ENCODE measurements at regions not wholly inside any gene's neighbourhood (a gene's known extent, or its start where the extent isn't known, plus 50 kb on each side); places are given as distances from the start of the nearest gene placed in this dataset.
"Not testable (repeated sequence)": the region's sequence is repeated elsewhere in the genome, so short reads cannot be mapped to it uniquely, and the experiment has no call there.

DNA sequence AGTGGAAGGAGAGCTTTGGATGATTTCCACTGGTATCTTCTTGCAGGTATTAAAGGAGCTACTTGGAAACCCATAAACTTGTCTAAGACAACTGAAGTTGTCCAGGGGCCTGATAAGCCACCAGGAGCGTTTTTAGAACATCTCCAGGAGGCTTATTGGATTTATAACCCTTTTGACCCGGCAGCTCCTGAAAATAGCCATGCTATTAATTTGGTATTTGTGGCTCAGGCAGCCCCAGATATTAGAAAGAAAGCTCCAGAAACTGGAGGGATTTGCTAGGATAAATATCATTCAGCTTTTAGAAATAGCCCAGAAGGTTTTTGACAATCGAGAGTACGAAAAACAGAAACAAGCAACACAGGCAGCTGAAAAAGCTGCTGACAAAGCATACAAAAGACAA is 461.0 kb upstream of the HTR1E start:
- no peak for DNase-seq (ENCODE audit: low spot score)

GRCh38 chr6:86474081-86474480 is 463.2 kb upstream of the HTR1E start:
- no peak for DNase-seq (ENCODE audit: low spot score)

- no peak for DNase-seq (ENCODE audit: low spot score)
Measured at GRCh38 chr6:86471791-86472190, 465.5 kb upstream of the HTR1E start.

DNA sequence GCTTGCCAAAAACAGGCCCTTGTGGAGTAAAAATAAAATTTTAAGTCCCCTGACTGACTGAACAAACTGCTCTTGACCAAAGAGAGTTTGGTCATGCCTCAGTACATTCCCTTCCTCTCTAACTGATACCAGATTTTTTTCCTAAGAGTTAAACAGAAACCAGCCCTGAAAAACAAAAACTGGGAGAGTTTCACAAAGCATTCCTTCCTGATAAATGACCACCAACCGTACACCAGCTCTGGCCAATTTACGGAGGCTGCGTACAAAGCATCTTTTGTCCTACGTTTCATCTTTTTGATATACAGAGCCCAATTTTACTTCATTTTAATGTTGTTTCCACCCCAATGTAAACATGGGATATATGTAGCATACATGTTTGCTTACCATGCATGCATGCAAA is 477.4 kb upstream of the HTR1E start:
- DNase-seq (ENCODE audit: low spot score) = no peak

GRCh38 chr6:86456821-86457220 is 480.5 kb upstream of the HTR1E start:
- DNase-seq (ENCODE audit: low spot score) = no peak

DNA sequence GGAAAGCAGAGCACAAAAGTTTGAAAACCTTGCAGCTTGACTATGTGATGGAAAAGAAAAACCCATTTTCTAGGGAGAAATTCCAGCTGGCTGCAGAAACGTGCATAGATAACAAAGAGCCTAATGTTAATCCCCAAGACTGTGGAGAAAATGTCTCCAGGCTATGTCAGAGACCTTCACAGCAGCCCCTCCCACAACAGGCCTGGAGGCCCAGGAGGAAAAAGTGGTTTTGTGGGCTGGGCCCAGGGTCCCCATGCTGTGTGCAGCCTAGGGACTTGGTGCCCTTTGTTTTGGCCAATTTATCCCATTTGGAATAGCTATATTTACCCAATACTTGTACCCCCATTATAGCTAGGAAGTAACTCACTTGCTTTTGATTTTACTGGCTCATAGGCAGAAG is 484.1 kb upstream of the HTR1E start:
- DNase-seq (ENCODE audit: low spot score) = no peak

DNA sequence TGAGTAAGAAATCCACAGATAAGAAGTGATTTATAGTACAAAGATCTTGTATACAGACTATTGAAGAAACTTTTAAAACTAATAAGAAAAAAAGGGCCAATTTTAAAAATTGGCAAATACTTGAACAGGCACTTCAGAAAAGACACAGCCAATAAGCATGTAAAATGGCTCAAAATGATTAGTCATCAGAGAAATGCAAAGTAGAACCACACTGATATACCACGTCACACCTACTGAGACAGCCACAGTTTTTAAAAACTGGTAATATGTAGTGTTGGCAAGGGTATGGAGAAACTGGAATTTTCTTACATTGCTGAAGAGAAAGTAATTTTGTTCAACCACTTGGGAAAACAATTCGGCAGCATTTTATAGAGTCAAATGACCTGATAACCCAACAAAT is 488.9 kb upstream of the HTR1E start:
- DNase-seq (ENCODE audit: low spot score) = no peak

GRCh38 chr6:86440608-86441007 is 496.7 kb upstream of the HTR1E start:
- DNase-seq (ENCODE audit: low spot score) = no peak

GRCh38 chr6:86423571-86423970 is 513.8 kb upstream of the HTR1E start:
- DNase-seq (ENCODE audit: low spot score) = no peak

GRCh38 chr6:86412057-86412456 is 525.3 kb upstream of the HTR1E start:
- no peak for DNase-seq (ENCODE audit: low spot score)

DNA sequence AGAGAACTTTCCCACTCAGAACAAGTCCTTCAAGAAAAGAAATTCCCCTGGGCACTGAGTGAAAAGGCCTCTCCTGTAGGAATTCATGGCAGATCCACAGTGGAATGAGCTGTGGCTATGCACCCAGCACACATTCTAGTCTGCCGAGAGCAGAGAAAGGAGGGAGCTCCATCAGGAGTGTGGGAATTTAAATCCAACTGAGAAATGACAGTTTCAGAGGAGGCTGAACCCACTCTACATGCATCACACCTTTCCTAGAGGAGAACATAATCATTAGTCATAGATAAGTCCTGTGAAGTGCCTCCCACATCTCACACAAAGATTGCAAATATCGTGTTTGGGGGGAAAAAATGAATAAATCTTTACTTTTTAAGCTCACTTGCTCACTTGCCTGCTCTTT is 530.2 kb upstream of the HTR1E start:
- no peak for DNase-seq (ENCODE audit: low spot score)

DNA sequence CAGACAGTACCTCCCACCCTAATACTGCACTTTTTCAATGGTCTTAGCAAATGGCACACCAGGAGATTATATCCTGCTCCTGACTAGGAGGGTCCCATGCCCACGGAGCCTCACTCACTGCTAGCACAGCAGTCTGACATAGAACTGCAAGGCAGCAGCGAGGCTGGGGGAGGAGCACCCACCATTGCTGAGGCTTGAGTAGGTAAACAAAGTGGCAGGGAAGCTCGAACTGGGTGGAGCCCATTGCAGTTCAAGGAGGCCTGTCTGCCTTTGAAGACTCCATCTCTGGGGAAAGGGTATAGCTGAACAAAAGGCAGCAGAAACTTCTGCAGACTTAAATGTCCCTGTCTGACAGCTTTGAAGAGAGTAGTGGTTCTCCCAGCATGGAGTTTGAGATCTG is 544.5 kb upstream of the HTR1E start:
- not testable (repeated sequence) for DNase-seq (ENCODE audit: low spot score)

DNA sequence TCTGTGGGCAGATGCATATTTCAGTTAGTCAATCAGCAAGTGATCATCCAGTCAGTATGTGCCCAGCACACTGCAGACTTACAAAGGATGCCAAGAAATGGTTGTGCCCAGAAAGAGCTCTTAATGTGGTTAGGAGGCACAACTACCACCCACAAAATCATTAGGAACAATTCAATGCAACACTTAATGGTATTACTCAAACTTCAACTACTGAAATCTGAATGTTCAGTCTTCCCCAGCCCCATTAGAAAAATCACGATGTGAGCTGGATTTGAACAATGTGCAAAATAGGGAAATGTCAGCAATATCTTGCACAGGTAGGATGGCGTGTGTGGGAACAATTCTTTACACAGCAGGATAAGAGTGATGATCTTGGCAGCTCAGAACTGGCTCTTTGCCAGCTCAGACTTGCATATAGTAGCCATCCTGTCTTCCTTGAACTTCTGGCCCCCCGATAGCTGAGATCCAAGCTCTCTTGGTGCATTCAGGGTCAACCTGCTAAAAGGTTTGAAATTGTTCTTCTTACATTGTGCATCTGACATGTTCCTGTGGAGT is 556.7 kb upstream of the HTR1E start:
- DNase-seq (ENCODE audit: low spot score) = no peak

- DNase-seq (ENCODE audit: low spot score) = no peak
Measured at GRCh38 chr6:86357877-86358276, 579.5 kb upstream of the HTR1E start.

GRCh38 chr6:86355271-86355670 is 582.1 kb upstream of the HTR1E start:
- DNase-seq (ENCODE audit: low spot score) = no peak

DNA sequence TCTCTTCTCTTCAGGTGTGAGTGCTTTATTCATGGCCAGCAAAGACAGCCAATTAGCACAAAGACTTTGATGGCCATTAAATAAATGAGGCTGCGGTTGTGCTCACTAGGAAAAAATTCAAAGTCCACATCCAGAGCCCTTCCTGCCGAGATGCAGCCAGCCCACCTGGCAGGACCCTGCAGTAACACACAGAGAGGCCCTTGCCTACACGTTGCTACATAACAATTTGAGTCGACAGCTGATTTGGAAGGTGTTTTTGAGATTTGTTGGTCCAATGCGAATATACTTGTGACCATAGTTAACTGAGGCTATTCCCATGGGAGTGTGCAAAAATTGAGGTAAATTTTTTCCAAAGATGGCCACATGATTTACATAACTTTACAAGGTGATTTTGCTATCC is 605.4 kb upstream of the HTR1E start:
- no peak for DNase-seq (ENCODE audit: low spot score)

DNA sequence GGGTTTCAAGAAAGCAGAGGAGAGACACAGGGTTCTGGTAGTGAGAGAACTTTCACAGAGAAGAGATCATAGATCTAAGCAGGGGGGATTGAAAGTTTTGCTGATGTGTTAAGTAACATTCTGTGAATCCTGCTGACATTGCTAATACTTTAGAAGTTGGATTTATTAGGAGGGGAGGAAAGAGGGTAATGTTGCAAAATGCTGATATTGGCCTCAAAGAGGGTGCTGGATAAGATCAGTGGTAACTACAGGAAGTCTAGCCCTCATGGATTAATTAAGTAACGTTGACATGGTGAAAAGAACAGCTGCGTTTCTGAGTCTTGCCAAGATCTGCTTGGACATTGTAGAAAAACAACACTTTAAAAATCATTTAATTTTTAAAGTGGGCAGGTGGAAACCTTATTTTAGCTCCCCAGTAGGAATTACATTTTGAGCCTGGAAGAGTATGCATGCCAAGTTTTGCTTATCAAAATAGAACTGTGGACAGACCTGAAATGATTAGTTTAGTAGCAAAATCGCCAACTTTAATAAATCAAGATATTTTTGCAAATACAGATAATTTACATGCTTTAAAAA is 606.0 kb upstream of the HTR1E start:
- DNase-seq (ENCODE audit: low spot score) = no peak

GRCh38 chr6:86306210-86306609 is 631.1 kb upstream of the HTR1E start:
- DNase-seq (ENCODE audit: low spot score) = no peak

DNA sequence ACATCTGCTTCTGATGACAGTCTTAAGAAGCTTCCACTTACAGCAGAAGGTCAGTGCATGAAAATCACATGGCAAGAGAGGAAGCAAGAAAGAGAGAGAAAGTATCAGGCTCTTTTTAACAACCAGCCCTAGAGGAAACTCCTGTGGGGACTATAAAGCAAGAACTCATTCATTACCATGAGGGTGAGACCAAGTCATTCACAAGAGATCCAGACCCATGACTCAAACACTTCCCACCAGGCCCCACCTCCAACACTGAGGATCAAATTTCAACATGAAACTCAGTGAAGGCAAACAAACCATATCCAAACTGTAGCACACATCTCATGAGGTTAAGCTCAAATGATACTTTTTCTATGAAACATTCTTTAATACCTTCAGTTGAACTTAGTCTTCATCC is 643.2 kb upstream of the SYNCRIP start:
- DNase-seq (ENCODE audit: low spot score) = no peak

DNA sequence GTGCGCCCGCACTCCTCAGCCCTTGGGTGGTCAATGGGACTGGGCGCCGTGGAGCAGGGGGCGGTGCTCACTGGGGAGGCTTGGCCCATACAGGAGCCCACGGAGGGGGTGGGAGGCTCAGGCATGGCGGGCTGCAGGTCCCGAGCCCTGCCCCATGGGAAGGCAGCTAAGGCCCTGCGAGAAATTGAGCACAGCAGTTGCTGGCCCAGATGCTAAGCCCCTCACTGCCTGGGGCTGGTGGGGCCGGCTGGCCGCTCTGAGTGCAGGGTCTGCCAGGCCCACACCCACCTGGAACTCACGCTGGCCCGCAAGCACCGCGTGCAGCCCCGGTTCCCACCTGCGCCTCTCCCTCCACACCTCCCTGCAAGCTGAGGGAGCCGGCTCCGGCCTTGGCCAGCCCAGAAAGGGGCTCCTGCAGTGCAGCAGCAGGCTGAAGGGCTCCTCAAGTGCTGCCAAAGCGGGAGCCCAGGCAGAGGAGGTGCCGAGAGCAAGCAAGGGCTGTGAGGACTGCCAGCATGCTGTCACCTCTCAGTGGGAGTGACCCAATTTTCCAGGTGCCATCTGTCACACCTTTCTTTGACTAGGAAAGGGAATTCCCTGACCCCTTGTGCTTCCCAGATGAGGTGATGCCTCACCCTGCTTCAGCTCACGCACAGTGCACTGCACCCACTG is 642.3 kb upstream of the SYNCRIP start:
- DNase-seq (ENCODE audit: low spot score) = not testable (repeated sequence)

- not testable (repeated sequence) for DNase-seq (ENCODE audit: low spot score)
Measured at GRCh38 chr6:86283596-86283995, 640.9 kb upstream of the SYNCRIP start.

DNA sequence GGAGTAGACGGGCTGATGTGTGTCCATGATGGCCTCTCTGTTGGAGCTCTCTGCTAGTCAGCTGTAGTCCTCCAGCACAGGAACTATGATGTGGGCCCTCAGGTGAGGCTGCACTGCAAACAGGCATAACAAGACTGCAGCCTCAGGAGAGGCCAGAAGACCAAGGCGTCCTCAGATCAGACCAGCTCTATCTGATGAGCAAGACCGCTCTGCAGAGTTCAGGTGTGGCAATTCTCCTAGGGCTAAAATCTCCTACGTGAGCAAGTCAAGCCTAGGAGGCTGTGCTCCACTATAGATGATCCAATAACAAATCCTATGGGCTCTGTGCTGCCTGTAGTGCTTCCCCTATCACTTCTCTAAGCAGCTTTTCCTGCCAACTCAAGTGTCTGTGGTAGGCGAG is 633.4 kb upstream of the SYNCRIP start:
- no peak for DNase-seq (ENCODE audit: low spot score)

GRCh38 chr6:86273936-86274335 is 631.2 kb upstream of the SYNCRIP start:
- DNase-seq (ENCODE audit: low spot score) = no peak

DNA sequence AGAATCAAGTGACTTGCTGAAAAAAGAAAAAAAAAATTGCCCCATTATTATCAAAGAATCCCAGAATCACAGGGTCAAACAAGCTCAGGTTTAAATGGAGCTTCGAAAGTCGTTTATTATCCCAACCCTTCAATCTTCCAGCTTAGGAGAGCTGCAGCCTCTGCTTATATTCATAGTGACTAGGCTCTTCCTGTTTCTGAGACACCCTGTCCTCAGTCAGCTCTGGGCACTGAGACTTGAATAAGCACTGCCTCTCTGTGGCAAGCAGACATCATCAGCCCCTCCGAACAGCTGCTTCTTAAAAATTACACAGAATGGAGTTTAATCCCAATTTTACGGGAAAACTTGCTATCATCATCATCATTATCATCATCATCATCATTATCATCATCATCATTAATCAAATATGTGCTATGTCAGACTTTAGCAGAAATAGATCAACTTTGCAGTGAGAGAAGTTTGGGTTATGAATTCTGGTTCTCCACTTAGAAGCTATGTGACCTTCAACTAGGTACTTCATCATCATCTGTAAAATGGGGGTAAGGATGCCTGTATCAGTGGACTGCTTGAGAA is 614.0 kb upstream of the SYNCRIP start:
- no peak for DNase-seq (ENCODE audit: low spot score)

Measured in ecto neural progenitor cell (in vitro differentiated cells).